Liver (tissue), 8 donors: ENCODE measurements at regions not wholly inside any gene's neighbourhood (a gene's known extent, or its start where the extent isn't known, plus 50 kb on each side); places are given as distances from the start of the nearest gene placed in this dataset.

Source experiments
- DNase-seq: peaks from one replicate; pipeline ENCODE4 v3.0.0-alpha.2; 2017; ENCODE audit warnings: low spot score
- H3K27ac ChIP-seq, 2 donors: one replicate each; pipeline ENCODE4 v1.7.0; 2013; ENCODE audit warnings: inconsistent platforms in 2 of 2, low read length in 2 of 2, control low read depth in 1 of 2, low read depth in 1 of 2, mild to moderate bottlenecking in 1 of 2
- H3K27me3 ChIP-seq, 4 donors: one replicate each; pipeline versions ENCODE4 v1.6.1 to v1.7.0; 2013; ENCODE audit warnings: low read length in 3 of 4, inconsistent platforms in 1 of 4, mild to moderate bottlenecking in 1 of 4, moderate library complexity in 1 of 4; ENCODE audit not compliant: control insufficient read depth in 4 of 4, insufficient read depth in 4 of 4
- H3K36me3 ChIP-seq, 4 donors: one replicate each; pipeline versions ENCODE4 v1.6.1 to v1.7.0; 2013; ENCODE audit warnings: low read length in 3 of 4, mild to moderate bottlenecking in 3 of 4, low read depth in 1 of 4, moderate library complexity in 1 of 4; ENCODE audit not compliant: control insufficient read depth in 4 of 4, insufficient read depth in 3 of 4
- H3K4me1 ChIP-seq, 4 donors: one replicate each; pipeline versions ENCODE4 v1.6.1 to v1.7.0; 2013; ENCODE audit warnings: low read length in 3 of 4, mild to moderate bottlenecking in 3 of 4, moderate library complexity in 1 of 4; ENCODE audit not compliant: control insufficient read depth in 4 of 4, insufficient read depth in 4 of 4
- H3K4me3 ChIP-seq, 3 donors: one replicate each; pipeline versions ENCODE4 v1.6.1 to v1.7.0; 2013; ENCODE audit warnings: low read length in 3 of 3, control low read depth in 1 of 3, low read depth in 1 of 3, mild to moderate bottlenecking in 1 of 3
- H3K9ac ChIP-seq, 2 donors: one replicate each; pipeline ENCODE4 v1.7.0; 2013; ENCODE audit warnings: low read length in 2 of 2, mild to moderate bottlenecking in 2 of 2, moderate library complexity in 2 of 2, control low read depth in 1 of 2, low read depth in 1 of 2
- H3K9me3 ChIP-seq, 4 donors: one replicate each; pipeline versions ENCODE4 v1.6.1 to v1.7.0; 2013; ENCODE audit warnings: low read length in 3 of 4; ENCODE audit not compliant: control insufficient read depth in 4 of 4
- CTCF ChIP-seq: fragments of 150-350 bp; IDR thresholded peaks from 2 replicates; pipeline ENCODE4 v1.5.1; 2017; ENCODE audit warnings: improper control_type of control experiment, low read depth, low read length; ENCODE audit not compliant: missing input control
- EGR1 ChIP-seq, 2 donors: IDR thresholded peaks; 2 replicates each; pipeline ENCODE4 v1.6.1; 2016 to 2018; ENCODE audit warnings: antibody characterized with exemption in 2 of 2, low read depth in 2 of 2
- FOXA1 ChIP-seq: IDR thresholded peaks from 2 replicates; pipeline ENCODE4 v1.6.1; 2016; ENCODE audit warnings: antibody characterized with exemption
- FOXA2 ChIP-seq: IDR thresholded peaks from 2 replicates; pipeline ENCODE4 v1.6.1; 2016; ENCODE audit warnings: antibody characterized with exemption
- GABPA ChIP-seq, 2 donors: IDR thresholded peaks in 1 of 2; conservative IDR thresholded peaks in 1 of 2; 2 replicates each; pipeline ENCODE4 v1.6.1; 2016; ENCODE audit warnings: antibody characterized with exemption in 2 of 2, mild to moderate bottlenecking in 1 of 2, moderate library complexity in 1 of 2
- HNF4A ChIP-seq, 2 donors: conservative IDR thresholded peaks; 2 replicates each; pipeline ENCODE4 v1.6.1; 2016; ENCODE audit warnings: antibody characterized with exemption in 2 of 2, mild to moderate bottlenecking in 2 of 2
- HNF4G ChIP-seq: IDR thresholded peaks from 2 replicates; pipeline ENCODE4 v1.6.1; 2016; ENCODE audit warnings: antibody characterized with exemption
- JUND ChIP-seq, 2 donors: IDR thresholded peaks; 2 replicates each; pipeline ENCODE4 v1.6.1; 2016; ENCODE audit warnings: antibody characterized with exemption in 2 of 2
- NR2F2 ChIP-seq: IDR thresholded peaks from 2 replicates; pipeline ENCODE4 v1.6.1; 2016; ENCODE audit warnings: antibody characterized with exemption
- RAD21 ChIP-seq, 2 donors: IDR thresholded peaks; 2 replicates each; pipeline ENCODE4 v1.6.1; 2016; ENCODE audit warnings: antibody characterized with exemption in 2 of 2, mild to moderate bottlenecking in 2 of 2
- RXRA ChIP-seq, 2 donors: IDR thresholded peaks; 2 replicates each; pipeline ENCODE4 v1.6.1; 2017 to 2018; ENCODE audit warnings: antibody characterized with exemption in 2 of 2, mild to moderate bottlenecking in 1 of 2
- SP1 ChIP-seq: IDR thresholded peaks from 2 replicates; pipeline ENCODE4 v1.6.1; 2018; ENCODE audit warnings: antibody characterized with exemption, mild to moderate bottlenecking
- TAF1 ChIP-seq: conservative IDR thresholded peaks from 2 replicates; pipeline ENCODE4 v1.6.1; 2016; ENCODE audit warnings: antibody characterized with exemption, mild to moderate bottlenecking
- YY1 ChIP-seq: IDR thresholded peaks from 2 replicates; pipeline ENCODE4 v1.6.1; 2016; ENCODE audit warnings: antibody characterized with exemption, mild to moderate bottlenecking
- WGBS: extraction: QIAGEN DNeasy Blood & Tissue Kit; methylation state at CpG from one replicate; pipeline ENCODE4 v1.1.7; 2013; 5-methylcytosine and 5-hydroxymethylcytosine counted together
- TF ChIP-seq, protein P1 (sequence below): IDR thresholded peaks from 2 replicates; pipeline ENCODE4 v1.6.1; 2016; ENCODE audit warnings: antibody characterized with exemption
- TF ChIP-seq, protein P2 (sequence below): IDR thresholded peaks from 2 replicates; pipeline ENCODE4 v1.6.1; 2016; ENCODE audit warnings: antibody characterized with exemption
- donor health status: healthy.
- donor health status: healthy.
- donor health status: healthy.
- donor health status: healthy.
- donor health status: healthy.

- Histone ChIP-seq H3K9ac (no peak overlapping the region), H3K9me3 (no peaks in the 10 kb centered on the region), H3K27ac (no peak overlapping the region), H3K4me1 (no peaks in the 10 kb centered on the region), H3K27me3 (peaks cover 0 to 3% (median 0%) of the 10 kb centered on the region in 4 donors), H3K4me3 (no peak overlapping the region), H3K36me3 (no peaks in the 10 kb centered on the region)
- 69% methylated on average over 4 of the region's 4 CpGs for WGBS
- TF ChIP-seq EGR1 (IDR thresholded peaks at IDR 0.05; ENCODE audit: low read depth in 2 of 2): no peak
- TF ChIP-seq RXRA (IDR thresholded peaks at IDR 0.05): no peak
- TF ChIP-seq, protein P1, sequence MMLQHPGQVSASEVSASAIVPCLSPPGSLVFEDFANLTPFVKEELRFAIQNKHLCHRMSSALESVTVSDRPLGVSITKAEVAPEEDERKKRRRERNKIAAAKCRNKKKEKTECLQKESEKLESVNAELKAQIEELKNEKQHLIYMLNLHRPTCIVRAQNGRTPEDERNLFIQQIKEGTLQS: no peak
- no peak for TF ChIP-seq TAF1
- TF ChIP-seq HNF4A (conservative IDR thresholded peaks at IDR 0.05): no peak
- no peak for TF ChIP-seq FOXA1
- TF ChIP-seq JUND (IDR thresholded peaks at IDR 0.05): no peak
- TF ChIP-seq FOXA2: no peak
- TF ChIP-seq GABPA (IDR thresholded peaks at IDR 0.05 in 1 of 2, conservative IDR thresholded peaks at IDR 0.05 in 1 of 2): no peak
- TF ChIP-seq YY1: no peak
- TF ChIP-seq NR2F2: no peak
- TF ChIP-seq, protein P2, sequence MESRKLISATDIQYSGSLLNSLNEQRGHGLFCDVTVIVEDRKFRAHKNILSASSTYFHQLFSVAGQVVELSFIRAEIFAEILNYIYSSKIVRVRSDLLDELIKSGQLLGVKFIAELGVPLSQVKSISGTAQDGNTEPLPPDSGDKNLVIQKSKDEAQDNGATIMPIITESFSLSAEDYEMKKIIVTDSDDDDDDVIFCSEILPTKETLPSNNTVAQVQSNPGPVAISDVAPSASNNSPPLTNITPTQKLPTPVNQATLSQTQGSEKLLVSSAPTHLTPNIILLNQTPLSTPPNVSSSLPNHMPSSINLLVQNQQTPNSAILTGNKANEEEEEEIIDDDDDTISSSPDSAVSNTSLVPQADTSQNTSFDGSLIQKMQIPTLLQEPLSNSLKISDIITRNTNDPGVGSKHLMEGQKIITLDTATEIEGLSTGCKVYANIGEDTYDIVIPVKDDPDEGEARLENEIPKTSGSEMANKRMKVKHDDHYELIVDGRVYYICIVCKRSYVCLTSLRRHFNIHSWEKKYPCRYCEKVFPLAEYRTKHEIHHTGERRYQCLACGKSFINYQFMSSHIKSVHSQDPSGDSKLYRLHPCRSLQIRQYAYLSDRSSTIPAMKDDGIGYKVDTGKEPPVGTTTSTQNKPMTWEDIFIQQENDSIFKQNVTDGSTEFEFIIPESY: no peak
- TF ChIP-seq RAD21 (IDR thresholded peaks at IDR 0.05): no peak
- no peak for TF ChIP-seq SP1
- no peak for TF ChIP-seq CTCF
- no peak for DNase-seq
Measured at GRCh38 chr18:78199611-78200010, 780.0 kb upstream of the SALL3 start.

DNA sequence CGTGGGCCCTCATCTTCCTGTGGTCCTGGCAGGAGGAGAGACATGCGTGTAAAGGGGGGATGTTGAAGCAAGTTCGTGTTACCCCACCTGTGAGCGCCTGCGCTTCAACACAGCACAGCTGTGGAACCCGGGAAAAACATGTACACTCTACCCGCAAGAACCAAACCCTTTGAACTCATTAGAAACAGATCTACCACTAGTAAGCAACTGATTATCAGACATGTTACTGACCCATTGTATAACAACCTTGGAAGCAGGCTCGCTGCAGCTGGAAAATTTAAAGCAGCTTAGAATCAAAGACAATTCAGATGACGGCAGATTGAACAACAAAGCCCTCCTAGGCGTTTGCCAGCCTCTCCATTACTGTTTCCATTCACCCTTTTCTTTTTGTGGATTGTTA is 771.7 kb upstream of the SALL3 start:
- H3K27ac ChIP-seq: no peak overlapping the region
- WGBS: 66% methylated on average over 10 of the region's 10 CpGs
- no peak for DNase-seq
- no peaks in the 10 kb centered on the region for H3K36me3 ChIP-seq
- H3K4me1 ChIP-seq: no peaks in the 10 kb centered on the region
- TF ChIP-seq RAD21 (IDR thresholded peaks at IDR 0.05): no peak
- no peak for TF ChIP-seq HNF4G
- no peak for TF ChIP-seq YY1
- no peak for TF ChIP-seq TAF1
- no peak for TF ChIP-seq FOXA2
- no peak for TF ChIP-seq GABPA (IDR thresholded peaks at IDR 0.05 in 1 of 2, conservative IDR thresholded peaks at IDR 0.05 in 1 of 2)
- no peak for TF ChIP-seq RXRA (IDR thresholded peaks at IDR 0.05)
- no peak for TF ChIP-seq EGR1 (IDR thresholded peaks at IDR 0.05; ENCODE audit: low read depth in 2 of 2)
- no peak for TF ChIP-seq CTCF
- no peaks in the 10 kb centered on the region for H3K9me3 ChIP-seq
- no peak overlapping the region for H3K4me3 ChIP-seq
- no peaks in the 10 kb centered on the region for H3K27me3 ChIP-seq
- H3K9ac ChIP-seq: no peak overlapping the region
